Inflammatory macrophage (primary cell): ENCODE measurements at regions not wholly inside any gene's neighbourhood (a gene's known extent, or its start where the extent isn't known, plus 50 kb on each side); places are given as distances from the start of the nearest gene placed in this dataset.
"Not testable (repeated sequence)": the region's sequence is repeated elsewhere in the genome, so short reads cannot be mapped to it uniquely, and the experiment has no call there.

Experiments used
- DNase-seq, 2 donors: peaks; one replicate each; pipeline ENCODE4 v3.0.0-alpha.2; 2020 to 2022

GRCh38 chr2:167335541-167335992 lies 447.3 kb downstream of the XIRP2 start:
- no peak for DNase-seq

- DNase-seq = no peak
Measured at GRCh38 chr2:167334146-167334742, 446.0 kb downstream of the XIRP2 start.

- no peak for DNase-seq
Measured at GRCh38 chr2:167333245-167333644, 445.0 kb downstream of the XIRP2 start.

- no peak for DNase-seq
Measured at GRCh38 chr2:167332358-167332757, 444.1 kb downstream of the XIRP2 start.

GRCh38 chr2:167331636-167332232 lies 443.5 kb downstream of the XIRP2 start:
- DNase-seq = no peak

- DNase-seq = not testable (repeated sequence)
Measured at GRCh38 chr2:167328808-167329207, 440.5 kb downstream of the XIRP2 start.

- DNase-seq = no peak
Measured at GRCh38 chr2:167322795-167323194, 434.5 kb downstream of the XIRP2 start.

GRCh38 chr2:167318581-167318980 lies 430.3 kb downstream of the XIRP2 start:
- no peak for DNase-seq

- no peak for DNase-seq
Measured at GRCh38 chr2:167310442-167310841, 422.2 kb downstream of the XIRP2 start.
